ENCODE measurements at regions not wholly inside any gene's neighbourhood (a gene's known extent, or its start where the extent isn't known, plus 50 kb on each side); places are given as distances from the start of the nearest gene placed in this dataset.
A peak's percentile ranks its signal among the peaks of the same experiment; 100 is the strongest.
"Not testable (repeated sequence)": the region's sequence is repeated elsewhere in the genome, so short reads cannot be mapped to it uniquely, and the experiment has no call there.

DNA sequence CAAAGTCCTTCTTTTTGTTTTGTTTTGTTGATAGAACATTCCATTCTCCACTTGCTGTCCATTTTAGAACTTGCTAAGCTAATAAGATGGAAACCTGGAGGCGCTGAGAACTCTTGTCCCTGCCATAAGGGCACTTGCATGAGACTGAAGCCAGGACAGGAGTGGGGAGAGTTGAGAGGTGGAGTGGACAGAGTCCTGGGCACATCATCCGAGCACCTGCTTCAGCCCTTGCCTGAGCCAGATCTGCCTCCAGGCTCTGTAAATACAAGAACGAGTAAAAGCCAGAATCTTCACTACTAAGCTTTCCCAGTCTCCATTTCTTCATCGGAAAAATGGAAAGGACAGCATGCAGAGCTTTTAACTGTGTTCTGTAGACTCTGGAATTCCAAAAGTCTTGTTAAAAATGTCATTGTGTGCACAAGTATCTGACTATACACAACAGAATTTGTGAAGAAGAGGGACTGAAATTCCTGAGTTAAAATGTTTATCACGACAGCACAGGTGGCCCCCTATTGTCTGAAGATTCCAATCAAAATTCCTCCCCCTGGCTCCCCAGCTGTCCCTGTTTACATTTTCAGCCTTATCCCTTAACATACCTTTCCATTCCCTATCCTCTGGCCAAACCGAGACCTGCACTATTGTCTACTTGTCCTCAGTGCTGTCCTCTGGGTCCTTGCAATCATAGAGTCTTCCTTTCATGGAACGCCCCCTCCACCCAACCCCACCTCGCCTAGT, 498.2 kb upstream of the TNP1 start:
- Histone ChIP-seq H3K36me3 (no peaks in the 10 kb centered on the region), H3K4me3 (no peak overlapping the region), H3K4me1 (peaks cover 34 to 77% (median 58%) of the 10 kb centered on the region in 10 experiments), H3K9me3 (replicated peaks in 1 of 11) (no peaks in the 10 kb centered on the region), H3K27me3 (peaks cover 0 to 60% (median 0%) of the 10 kb centered on the region in 11 experiments; a peak in 4 of 22 replicates), H3K9ac (no peak overlapping the region), H4K20me1 (no peaks in the 10 kb centered on the region), H3K27ac (0 out of 22 replicates have a peak overlapping the region, but pooled peaks of 1 of the 11 experiments have one; percentile 7), H3K4me2 (peak overlapping the region in 9 of 11 experiments; percentile 5 to 96 (median 29); a peak in 9 of 22 replicates)
- no peak for TF ChIP-seq Cebpa-rat (IDR thresholded peaks at IDR 0.05)

DNA sequence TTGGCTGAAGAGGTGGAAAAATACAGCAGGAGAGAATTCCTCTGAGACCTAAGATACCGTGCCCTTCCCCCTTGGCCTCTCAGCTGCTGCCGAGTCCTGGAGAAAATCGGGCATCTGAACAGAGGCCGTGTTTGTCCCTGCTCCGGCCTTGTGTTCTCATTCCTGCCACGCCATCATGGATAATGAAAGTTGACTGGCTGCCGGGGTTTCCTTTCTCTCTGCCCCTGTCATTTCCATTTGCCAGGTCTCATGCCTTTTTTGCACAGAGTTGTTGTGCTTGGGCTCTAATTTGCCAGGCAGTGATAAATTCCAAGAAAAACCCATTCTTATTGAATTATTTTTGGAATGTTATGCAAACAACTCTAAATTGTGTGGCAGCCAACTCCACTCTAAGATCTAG, 496.9 kb upstream of the TNP1 start:
- no peak for TF ChIP-seq Cebpa-rat (IDR thresholded peaks at IDR 0.05)
- no peak overlapping the region for H3K27ac ChIP-seq
- H3K9me3 ChIP-seq (replicated peaks in 1 of 11), result peaks cover 0 to 2% (median 0%) of the 10 kb centered on the region in 11 experiments; a peak in 3 of 22 replicates
- no peaks in the 10 kb centered on the region for H3K36me3 ChIP-seq
- no peak overlapping the region for H3K4me3 ChIP-seq
- no peak overlapping the region for H3K9ac ChIP-seq
- H4K20me1 ChIP-seq, result no peaks in the 10 kb centered on the region
- H3K27me3 ChIP-seq, result peaks cover 0 to 57% (median 0%) of the 10 kb centered on the region in 11 experiments; a peak in 4 of 22 replicates
- peak overlapping the region in 3 of 11 experiments; percentile 14 to 49 (median 28); a peak in 3 of 22 replicates for H3K4me2 ChIP-seq
- peaks cover 22 to 67% (median 47%) of the 10 kb centered on the region in 10 experiments for H3K4me1 ChIP-seq

DNA sequence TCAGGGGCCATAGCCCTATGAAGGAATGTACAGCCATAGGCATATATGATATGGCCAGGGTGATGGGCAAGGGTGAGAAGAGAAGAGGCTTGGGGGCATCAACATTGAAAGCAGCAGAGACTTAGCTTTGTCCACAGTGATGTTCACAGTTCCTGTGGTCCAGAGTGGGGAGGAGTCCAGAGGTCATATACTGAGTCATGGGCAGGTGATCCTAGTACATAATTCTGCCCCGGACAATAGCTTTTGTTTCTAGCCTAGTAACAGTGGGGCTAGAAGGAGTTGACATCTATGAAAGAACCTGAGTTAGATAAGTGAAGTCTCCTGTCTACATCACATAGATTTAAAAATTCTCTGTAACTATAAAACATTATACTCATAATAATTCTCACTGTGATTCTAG, 496.3 kb upstream of the TNP1 start:
- Histone ChIP-seq H3K9me3 (replicated peaks in 1 of 11) (peaks cover 0 to 9% (median 1%) of the 10 kb centered on the region in 11 experiments; a peak in 4 of 22 replicates), H4K20me1 (no peaks in the 10 kb centered on the region), H3K27ac (no peak overlapping the region), H3K9ac (no peak overlapping the region), H3K36me3 (no peaks in the 10 kb centered on the region), H3K4me3 (no peak overlapping the region), H3K4me1 (peaks cover 16 to 60% (median 41%) of the 10 kb centered on the region in 10 experiments), H3K4me2 (no peak overlapping the region), H3K27me3 (peaks cover 0 to 53% (median 0%) of the 10 kb centered on the region in 11 experiments; a peak in 4 of 22 replicates)
- no peak for TF ChIP-seq Cebpa-rat (IDR thresholded peaks at IDR 0.05)

DNA sequence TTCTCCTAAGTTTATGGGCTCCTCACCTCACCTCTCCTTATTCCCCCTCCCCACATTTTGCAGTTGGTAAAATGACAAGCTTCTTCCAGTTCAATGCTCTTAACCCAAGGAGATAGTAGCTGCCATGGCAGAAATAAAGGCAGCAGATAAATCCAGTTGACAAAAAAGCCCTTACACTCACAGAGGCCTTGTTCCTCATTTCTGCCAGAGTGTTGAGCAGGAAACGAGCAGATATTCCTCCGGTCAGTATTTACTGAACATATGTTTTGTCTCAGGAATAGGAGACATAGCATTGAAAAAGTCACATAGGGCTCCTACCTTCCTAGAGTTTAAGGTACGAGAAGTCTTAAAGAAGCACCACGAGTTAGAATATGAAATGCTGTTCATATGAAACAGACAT, 493.7 kb upstream of the TNP1 start:
- no peak overlapping the region for H3K27ac ChIP-seq
- no peak overlapping the region for H3K9ac ChIP-seq
- peaks cover 14 to 34% (median 26%) of the 10 kb centered on the region in 11 experiments; a peak in 21 of 22 replicates for H3K9me3 ChIP-seq (replicated peaks in 1 of 11)
- H3K4me3 ChIP-seq, result no peak overlapping the region
- H3K4me2 ChIP-seq, result peak overlapping the region in 7 of 11 experiments; percentile 16 to 59 (median 42); a peak in 12 of 22 replicates
- H4K20me1 ChIP-seq, result no peaks in the 10 kb centered on the region
- peaks cover 5 to 35% (median 16%) of the 10 kb centered on the region in 10 experiments; a peak in 16 of 20 replicates for H3K4me1 ChIP-seq
- TF ChIP-seq Cebpa-rat (IDR thresholded peaks at IDR 0.05), result no peak
- peaks cover 0 to 33% (median 0%) of the 10 kb centered on the region in 11 experiments; a peak in 3 of 22 replicates for H3K27me3 ChIP-seq
- no peaks in the 10 kb centered on the region for H3K36me3 ChIP-seq

DNA sequence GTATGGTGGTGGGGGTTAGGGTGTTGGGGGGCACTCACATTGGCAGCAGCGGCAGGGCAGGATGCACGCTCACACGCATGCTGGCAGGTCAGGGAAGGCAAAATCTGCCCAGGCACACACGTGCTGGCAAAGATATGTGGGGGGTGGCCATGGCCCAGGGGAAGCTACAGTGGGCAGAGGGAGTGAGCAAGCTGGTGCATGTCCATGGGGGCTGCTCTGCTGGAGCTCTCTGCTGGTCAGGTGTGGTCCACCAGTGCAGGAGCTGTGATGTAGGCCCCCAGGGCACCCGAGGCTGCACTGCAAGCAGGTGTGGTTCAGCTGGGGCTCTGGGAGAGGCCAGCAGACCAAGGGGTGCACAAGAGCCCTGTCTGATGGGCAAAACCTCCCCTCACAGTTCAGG, 491.5 kb upstream of the TNP1 start:
- TF ChIP-seq Cebpa-rat (IDR thresholded peaks at IDR 0.05), result no peak
- Histone ChIP-seq H4K20me1 (no peaks in the 10 kb centered on the region), H3K27me3 (peaks cover 0 to 21% (median 0%) of the 10 kb centered on the region in 11 experiments; a peak in 4 of 22 replicates)

DNA sequence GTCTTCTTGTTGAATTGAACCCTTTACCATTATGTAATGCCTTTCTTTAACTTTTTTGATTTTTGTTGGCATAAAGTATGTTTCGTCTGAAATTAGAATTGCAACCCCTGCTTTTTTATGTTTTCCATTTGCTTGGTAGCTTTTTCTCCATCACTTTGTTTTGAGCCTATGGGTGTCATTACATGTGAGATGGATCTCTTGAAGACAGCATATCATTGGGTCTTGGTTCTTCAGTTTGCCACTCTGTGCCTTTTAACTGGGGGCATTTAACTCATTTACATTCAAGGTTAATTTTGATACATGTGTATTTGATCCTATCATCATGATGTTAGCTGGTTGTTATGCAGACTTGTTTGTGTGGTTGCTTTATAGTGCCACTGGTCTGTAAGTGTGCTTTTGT, 489.4 kb upstream of the TNP1 start:
- H3K9ac ChIP-seq, result no peak overlapping the region
- TF ChIP-seq Cebpa-rat (IDR thresholded peaks at IDR 0.05), result no peak
- H3K4me3 ChIP-seq, result no peak overlapping the region
- peaks cover 0 to 21% (median 0%) of the 10 kb centered on the region in 11 experiments; a peak in 3 of 22 replicates for H3K27me3 ChIP-seq
- H4K20me1 ChIP-seq, result no peaks in the 10 kb centered on the region
- H3K9me3 ChIP-seq (replicated peaks in 1 of 11), result peaks cover 27 to 61% (median 40%) of the 10 kb centered on the region in 11 experiments
- H3K4me1 ChIP-seq, result peaks cover 0 to 15% (median 11%) of the 10 kb centered on the region in 10 experiments; a peak in 14 of 20 replicates
- H3K27ac ChIP-seq, result no peak overlapping the region
- no peaks in the 10 kb centered on the region for H3K36me3 ChIP-seq
- no peak overlapping the region for H3K4me2 ChIP-seq

More for the DNA sequence above, 491.5 kb upstream of the TNP1 start:
- no peak overlapping the region for H3K4me3 ChIP-seq
- H3K4me2 ChIP-seq, result no peak overlapping the region
- no peak overlapping the region for H3K9ac ChIP-seq
- no peak overlapping the region for H3K27ac ChIP-seq
- peaks cover 27 to 55% (median 40%) of the 10 kb centered on the region in 11 experiments for H3K9me3 ChIP-seq (replicated peaks in 1 of 11)
- H3K36me3 ChIP-seq, result no peaks in the 10 kb centered on the region
- H3K4me1 ChIP-seq, result peaks cover 0 to 19% (median 13%) of the 10 kb centered on the region in 10 experiments; a peak in 14 of 20 replicates

DNA sequence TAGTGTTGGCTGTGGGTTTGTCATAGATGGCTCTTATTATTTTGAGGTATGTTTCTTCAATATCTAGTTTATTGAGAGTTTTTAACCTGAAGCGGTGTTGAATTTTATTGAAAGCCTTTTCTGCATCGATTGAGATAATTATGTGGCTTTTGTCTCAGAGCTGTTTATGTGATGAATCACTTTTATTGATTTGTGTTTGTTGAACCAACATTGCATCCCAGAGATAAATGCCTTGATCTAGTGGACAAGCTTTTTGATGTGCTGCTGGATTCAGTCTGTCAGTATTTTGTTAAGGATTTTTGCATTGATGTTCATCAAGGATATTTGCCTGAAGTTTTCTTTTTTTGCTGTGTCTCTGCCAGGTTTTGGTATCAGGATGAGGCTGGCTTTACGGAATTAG, 487.8 kb upstream of the TNP1 start:
- Histone ChIP-seq H3K27me3 (peaks cover 0 to 28% (median 0%) of the 10 kb centered on the region in 11 experiments; a peak in 4 of 22 replicates), H3K9me3 (replicated peaks in 1 of 11) (peaks cover 27 to 61% (median 40%) of the 10 kb centered on the region in 11 experiments)
- H3K36me3 ChIP-seq, H4K20me1 ChIP-seq, H3K4me3 ChIP-seq, H3K4me2 ChIP-seq, H3K9ac ChIP-seq, H3K27ac ChIP-seq, H3K4me1 ChIP-seq: not testable (repeated sequence)

DNA sequence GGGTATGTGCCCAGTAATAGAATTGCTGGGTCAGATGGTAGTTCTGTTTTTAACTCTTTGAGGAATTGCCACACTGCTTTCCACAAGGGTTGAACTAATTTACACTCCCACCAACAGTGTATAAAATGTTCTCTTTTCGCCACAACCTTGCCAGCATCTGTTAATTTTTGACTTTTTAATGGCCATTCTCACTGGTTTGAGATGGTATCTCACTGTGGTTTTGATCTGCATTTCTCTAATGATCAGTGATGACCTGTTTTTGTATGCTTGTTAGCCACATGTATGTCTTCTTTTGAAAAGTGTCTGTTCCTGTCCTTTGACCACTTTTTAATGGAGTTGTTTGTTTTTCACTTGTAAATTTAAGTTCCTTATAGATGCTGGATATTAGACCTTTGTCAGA, 486.2 kb upstream of the TNP1 start:
- not testable (repeated sequence) for H3K4me1 ChIP-seq, H3K9ac ChIP-seq, H3K4me2 ChIP-seq, H3K4me3 ChIP-seq, H4K20me1 ChIP-seq, H3K36me3 ChIP-seq, H3K27ac ChIP-seq
- Histone ChIP-seq H3K27me3 (peaks cover 0 to 28% (median 0%) of the 10 kb centered on the region in 11 experiments; a peak in 4 of 22 replicates), H3K9me3 (replicated peaks in 1 of 11) (peaks cover 27 to 56% (median 32%) of the 10 kb centered on the region in 11 experiments)

DNA sequence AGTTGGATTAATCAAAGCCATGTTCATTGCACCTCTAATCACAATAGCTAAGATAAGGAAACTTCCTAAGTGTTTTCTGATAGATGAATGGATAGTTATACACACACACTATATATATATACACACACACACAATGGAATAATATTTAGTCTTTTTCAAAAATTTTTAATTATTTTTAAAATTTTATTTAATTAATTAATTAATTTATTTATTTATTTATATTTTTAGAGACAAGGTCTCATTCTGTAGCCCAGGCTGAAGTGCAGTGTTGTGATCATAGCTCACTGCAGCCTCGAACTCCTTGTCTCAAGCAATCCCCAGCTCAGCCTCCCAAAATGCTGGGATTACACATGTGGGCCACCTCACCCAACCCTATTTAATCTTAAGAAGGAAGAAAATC, 481.0 kb upstream of the TNP1 start:
- Histone ChIP-seq H3K9ac (no peak overlapping the region), H3K9me3 (replicated peaks in 1 of 11) (peaks cover 0 to 6% (median 0%) of the 10 kb centered on the region in 11 experiments; a peak in 3 of 22 replicates), H3K36me3 (no peaks in the 10 kb centered on the region), H3K4me1 (peaks cover 0 to 5% (median 0%) of the 10 kb centered on the region in 10 experiments; a peak in 2 of 20 replicates), H3K27ac (no peak overlapping the region), H3K4me2 (no peak overlapping the region), H3K4me3 (no peak overlapping the region), H3K27me3 (peaks cover 0 to 43% (median 0%) of the 10 kb centered on the region in 11 experiments; a peak in 4 of 22 replicates), H4K20me1 (no peaks in the 10 kb centered on the region)
- TF ChIP-seq Cebpa-rat (IDR thresholded peaks at IDR 0.05), result no peak

All from BLaER1 treated with 17β-estradiol and CSF1 and Interleukin-3, amounts not matched to agents 10 nM and 100 nM (cell line).